GM18499 (cell line): ENCODE measurements at regions not wholly inside any gene's neighbourhood (a gene's known extent, or its start where the extent isn't known, plus 50 kb on each side); places are given as distances from the start of the nearest gene placed in this dataset.

Experiments
- ATAC-seq: cut with Tn5 transposase; IDR thresholded peaks from one replicate; pipeline ENCODE4 v1.9.1; 2021; ENCODE audit warnings: moderate number of reproducible peaks; ENCODE audit not compliant: insufficient read depth, unreplicated experiment

GRCh38 chr17:71378741-71379140 lies 742.1 kb upstream of the SOX9 start:
- no peak for ATAC-seq

GRCh38 chr17:71379512-71379911 lies 741.3 kb upstream of the SOX9 start:
- no peak for ATAC-seq

GRCh38 chr17:71380535-71380934 lies 740.3 kb upstream of the SOX9 start:
- ATAC-seq = no peak

GRCh38 chr17:71380936-71381335 lies 739.9 kb upstream of the SOX9 start:
- ATAC-seq = no peak

- no peak for ATAC-seq
Observed at GRCh38 chr17:71383091-71383490, 737.7 kb upstream of the SOX9 start.

- ATAC-seq = no peak
Observed at GRCh38 chr17:71387456-71387855, 733.4 kb upstream of the SOX9 start.

- no peak for ATAC-seq
Observed at GRCh38 chr17:71392715-71393567, 727.9 kb upstream of the SOX9 start.

- ATAC-seq = no peak
Observed at GRCh38 chr17:71395901-71396300, 724.9 kb upstream of the SOX9 start.

- no peak for ATAC-seq
Observed at GRCh38 chr17:71396711-71397110, 724.1 kb upstream of the SOX9 start.

- ATAC-seq = no peak
Observed at GRCh38 chr17:71398025-71398424, 722.8 kb upstream of the SOX9 start.

GRCh38 chr17:71398800-71399219 lies 722.0 kb upstream of the SOX9 start:
- ATAC-seq = no peak

- ATAC-seq = no peak
Observed at GRCh38 chr17:71399221-71399620, 721.6 kb upstream of the SOX9 start.

GRCh38 chr17:71399649-71400048 lies 721.2 kb upstream of the SOX9 start:
- no peak for ATAC-seq

- ATAC-seq = no peak
Observed at GRCh38 chr17:71402007-71402406, 718.8 kb upstream of the SOX9 start.

- ATAC-seq = no peak
Observed at GRCh38 chr17:71402661-71403141, 718.1 kb upstream of the SOX9 start.

GRCh38 chr17:71405101-71405500 lies 715.7 kb upstream of the SOX9 start:
- ATAC-seq = no peak

- ATAC-seq = no peak
Observed at GRCh38 chr17:71407981-71408380, 712.8 kb upstream of the SOX9 start.

- ATAC-seq = no peak
Observed at GRCh38 chr17:71409137-71409536, 711.7 kb upstream of the SOX9 start.

GRCh38 chr17:71409712-71410111 lies 711.1 kb upstream of the SOX9 start:
- ATAC-seq = no peak

GRCh38 chr17:71412803-71413202 lies 708.0 kb upstream of the SOX9 start:
- ATAC-seq = no peak

- ATAC-seq = no peak
Observed at GRCh38 chr17:71413935-71414334, 706.9 kb upstream of the SOX9 start.

GRCh38 chr17:71417142-71417541 lies 703.7 kb upstream of the SOX9 start:
- no peak for ATAC-seq
